Upper lobe of right lung (tissue), 1 donor: ENCODE measurements at regions not wholly inside any gene's neighbourhood (a gene's known extent, or its start where the extent isn't known, plus 50 kb on each side); places are given as distances from the start of the nearest gene placed in this dataset.
A peak's percentile ranks its signal among the peaks of the same experiment; 100 is the strongest.

Experiments used
- ATAC-seq: fragments of 200-7000 bp; cut with Tn5 transposase; one replicate; pipeline ENCODE4 v1.9.1; 2020; ENCODE audit warnings: mild to moderate bottlenecking, moderate library complexity
- DNase-seq: peaks from one replicate; pipeline ENCODE4 v3.0.0-alpha.2; 2020
- H3K27ac ChIP-seq: fragments of 200-600 bp; one replicate; pipeline ENCODE4 v1.8.0; 2022
- H3K27me3 ChIP-seq: fragments of 200-600 bp; one replicate; pipeline ENCODE4 v1.8.0; 2022; ENCODE audit warnings: mild to moderate bottlenecking
- H3K36me3 ChIP-seq: fragments of 200-600 bp; one replicate; pipeline ENCODE4 v1.8.0; 2022
- H3K4me1 ChIP-seq: fragments of 200-600 bp; one replicate; pipeline ENCODE4 v1.8.0; 2022
- H3K4me3 ChIP-seq: fragments of 200-600 bp; one replicate; pipeline ENCODE4 v1.8.0; 2022; ENCODE audit warnings: mild to moderate bottlenecking
- H3K9me3 ChIP-seq: fragments of 200-600 bp; one replicate; pipeline ENCODE4 v1.8.0; 2022
- intact Hi-C: fragments of 100-400 bp; cut with DNase I; formaldehyde crosslinking; loops from one replicate; pipeline ENCODE4 v1.11.0; 2022
- TF ChIP-seq, protein P1 (sequence below): fragments of 200-600 bp; IDR thresholded peaks from one replicate; pipeline ENCODE4 v1.8.0; 2022; ENCODE audit warnings: antibody characterized with exemption
- donor health status: DM: no; HTN: yes; CAD: no; lungs with severe emphysema.

GRCh38 chr2:22478329-22478728 is 906.6 kb upstream of the KLHL29 start:
- Histone ChIP-seq H3K9me3 (no peaks in the 10 kb centered on the region), H3K27ac (no peak overlapping the region), H3K4me3 (no peak overlapping the region), H3K27me3 (no peaks in the 10 kb centered on the region), H3K36me3 (no peaks in the 10 kb centered on the region), H3K4me1 (no peaks in the 10 kb centered on the region)
- DNase-seq = no peak
- intact Hi-C loops = no loop called here
- TF ChIP-seq, protein P1, sequence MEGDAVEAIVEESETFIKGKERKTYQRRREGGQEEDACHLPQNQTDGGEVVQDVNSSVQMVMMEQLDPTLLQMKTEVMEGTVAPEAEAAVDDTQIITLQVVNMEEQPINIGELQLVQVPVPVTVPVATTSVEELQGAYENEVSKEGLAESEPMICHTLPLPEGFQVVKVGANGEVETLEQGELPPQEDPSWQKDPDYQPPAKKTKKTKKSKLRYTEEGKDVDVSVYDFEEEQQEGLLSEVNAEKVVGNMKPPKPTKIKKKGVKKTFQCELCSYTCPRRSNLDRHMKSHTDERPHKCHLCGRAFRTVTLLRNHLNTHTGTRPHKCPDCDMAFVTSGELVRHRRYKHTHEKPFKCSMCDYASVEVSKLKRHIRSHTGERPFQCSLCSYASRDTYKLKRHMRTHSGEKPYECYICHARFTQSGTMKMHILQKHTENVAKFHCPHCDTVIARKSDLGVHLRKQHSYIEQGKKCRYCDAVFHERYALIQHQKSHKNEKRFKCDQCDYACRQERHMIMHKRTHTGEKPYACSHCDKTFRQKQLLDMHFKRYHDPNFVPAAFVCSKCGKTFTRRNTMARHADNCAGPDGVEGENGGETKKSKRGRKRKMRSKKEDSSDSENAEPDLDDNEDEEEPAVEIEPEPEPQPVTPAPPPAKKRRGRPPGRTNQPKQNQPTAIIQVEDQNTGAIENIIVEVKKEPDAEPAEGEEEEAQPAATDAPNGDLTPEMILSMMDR = no peak
- no peak for ATAC-seq

GRCh38 chr2:22481486-22482259 is 903.3 kb upstream of the KLHL29 start:
- no peak overlapping the region for H3K4me3 ChIP-seq
- no peaks in the 10 kb centered on the region for H3K36me3 ChIP-seq
- ATAC-seq = no peak
- H3K27ac ChIP-seq = no peak overlapping the region
- no peak for DNase-seq
- H3K27me3 ChIP-seq = no peaks in the 10 kb centered on the region
- TF ChIP-seq, protein P1 = no peak
- no peaks in the 10 kb centered on the region for H3K4me1 ChIP-seq
- H3K9me3 ChIP-seq = no peaks in the 10 kb centered on the region
- intact Hi-C loops = no loop called here

DNA sequence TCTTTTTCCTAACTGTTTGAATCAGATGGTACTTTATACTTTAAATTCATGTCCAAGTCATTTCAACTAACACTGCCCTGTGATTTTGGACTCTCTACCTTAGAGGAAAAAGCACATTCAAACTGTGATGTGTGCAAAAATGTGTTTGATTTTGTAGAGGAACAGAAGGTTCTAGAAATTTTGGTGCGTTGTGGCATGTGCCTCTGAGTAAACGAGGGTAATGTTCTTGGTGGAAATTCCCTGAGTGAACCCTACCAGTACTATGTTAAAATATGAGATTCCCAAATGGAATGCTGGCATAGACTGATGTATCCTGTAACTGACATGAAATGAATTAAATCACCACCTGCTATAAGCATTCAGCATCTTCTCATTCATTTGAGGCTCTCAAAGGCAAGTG is 901.9 kb upstream of the KLHL29 start:
- TF ChIP-seq, protein P1 = no peak
- ATAC-seq = no peak

DNA sequence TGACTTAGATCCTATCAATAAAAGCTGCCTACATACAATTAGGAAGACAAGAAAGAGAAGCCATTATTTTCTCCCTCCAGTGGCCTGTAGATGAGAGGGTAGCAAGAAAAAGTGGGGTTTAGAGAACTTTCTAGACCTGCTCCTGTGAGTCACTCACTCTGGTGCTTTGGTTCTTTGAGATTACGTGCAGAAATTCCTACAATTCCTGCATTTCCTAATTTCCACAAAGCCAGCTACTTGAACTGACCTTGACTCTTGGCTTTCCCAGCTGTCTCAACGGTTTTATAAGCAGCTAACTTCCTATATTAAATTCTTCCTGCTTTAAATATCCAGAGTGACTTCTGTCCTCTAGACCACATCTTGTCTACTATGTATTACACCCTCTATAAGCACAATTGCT is 899.5 kb upstream of the KLHL29 start:
- ATAC-seq (no peak), DNase-seq (no peak)
- TF ChIP-seq, protein P1 = no peak
- H3K27ac ChIP-seq = no peak overlapping the region
- no peak overlapping the region for H3K4me3 ChIP-seq
- H3K36me3 ChIP-seq = no peaks in the 10 kb centered on the region
- H3K27me3 ChIP-seq = no peaks in the 10 kb centered on the region
- no peaks in the 10 kb centered on the region for H3K4me1 ChIP-seq
- H3K9me3 ChIP-seq = no peaks in the 10 kb centered on the region
- intact Hi-C loops = no loop called here

More for the DNA sequence above, 901.9 kb upstream of the KLHL29 start:
- intact Hi-C loops = no loop called here
- H3K36me3 ChIP-seq = no peaks in the 10 kb centered on the region
- no peak overlapping the region for H3K27ac ChIP-seq
- no peak overlapping the region for H3K4me3 ChIP-seq
- no peaks in the 10 kb centered on the region for H3K4me1 ChIP-seq
- no peaks in the 10 kb centered on the region for H3K9me3 ChIP-seq
- DNase-seq = no peak
- no peaks in the 10 kb centered on the region for H3K27me3 ChIP-seq

DNA sequence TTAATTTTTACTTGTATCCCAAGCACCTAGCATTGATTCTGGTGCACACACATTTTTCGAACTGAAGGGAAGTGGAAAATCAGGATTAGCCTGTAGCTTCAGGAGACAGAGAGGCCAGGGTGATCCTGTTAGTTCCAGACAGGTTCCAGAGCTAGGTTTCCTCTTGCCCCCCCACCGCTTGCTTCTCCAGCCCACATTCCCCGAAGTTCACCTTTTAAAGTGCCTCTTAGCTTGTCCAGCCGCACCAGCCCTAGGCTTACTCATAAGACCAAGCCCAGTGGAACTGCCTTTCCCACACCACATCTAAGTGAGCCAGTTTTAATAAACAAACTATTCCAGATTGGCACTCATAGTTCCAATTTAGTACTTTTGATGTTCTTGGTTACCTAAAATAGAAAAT is 898.6 kb upstream of the KLHL29 start:
- H3K36me3 ChIP-seq = no peaks in the 10 kb centered on the region
- ATAC-seq (peak; percentile 45), DNase-seq (no peak)
- no peaks in the 10 kb centered on the region for H3K9me3 ChIP-seq
- no peak overlapping the region for H3K4me3 ChIP-seq
- no peaks in the 10 kb centered on the region for H3K4me1 ChIP-seq
- intact Hi-C loops = no loop called here
- TF ChIP-seq, protein P1 = no peak
- no peak overlapping the region for H3K27ac ChIP-seq
- H3K27me3 ChIP-seq = no peaks in the 10 kb centered on the region
